Glomerular endothelial cell (primary cell): ENCODE measurements at regions not wholly inside any gene's neighbourhood (a gene's known extent, or its start where the extent isn't known, plus 50 kb on each side); places are given as distances from the start of the nearest gene placed in this dataset.
"Not testable (repeated sequence)": the region's sequence is repeated elsewhere in the genome, so short reads cannot be mapped to it uniquely, and the experiment has no call there.

ENCODE experiments used
- DNase-seq: peaks from one replicate; pipeline ENCODE4 v3.0.0-alpha.2; 2011; ENCODE audit warnings: low read depth, low spot score; ENCODE audit errors: extremely low read depth

- DNase-seq, result no peak
Observed at GRCh38 chr16:63904182-63904581, 1217.7 kb downstream of the CDH11 start.

GRCh38 chr16:63896383-63897109 is 1225.3 kb downstream of the CDH11 start:
- no peak for DNase-seq

- no peak for DNase-seq
Observed at GRCh38 chr16:63890723-63891122, 1231.1 kb downstream of the CDH11 start.

GRCh38 chr16:63890081-63890480 is 1231.8 kb downstream of the CDH11 start:
- DNase-seq, result no peak

GRCh38 chr16:63883091-63883490 is 1238.8 kb downstream of the CDH11 start:
- DNase-seq, result no peak

GRCh38 chr16:63882576-63882975 is 1239.3 kb downstream of the CDH11 start:
- DNase-seq, result no peak

GRCh38 chr16:63880948-63881347 is 1240.9 kb downstream of the CDH11 start:
- no peak for DNase-seq

GRCh38 chr16:63877401-63877800 is 1244.5 kb downstream of the CDH11 start:
- DNase-seq, result no peak

- no peak for DNase-seq
Observed at GRCh38 chr16:63876103-63876502, 1245.8 kb downstream of the CDH11 start.

GRCh38 chr16:63860700-63861099 is 1261.2 kb downstream of the CDH11 start:
- not testable (repeated sequence) for DNase-seq

- DNase-seq, result no peak
Observed at GRCh38 chr16:63856537-63856936, 1265.3 kb downstream of the CDH11 start.

GRCh38 chr16:63850979-63851378 is 1270.9 kb downstream of the CDH11 start:
- DNase-seq, result no peak

- DNase-seq, result no peak
Observed at GRCh38 chr16:63841271-63841670, 1280.6 kb downstream of the CDH11 start.

- no peak for DNase-seq
Observed at GRCh38 chr16:63830061-63830460, 1291.8 kb downstream of the CDH11 start.

- DNase-seq, result no peak
Observed at GRCh38 chr16:63822818-63823217, 1299.0 kb downstream of the CDH11 start.

GRCh38 chr16:63816276-63816675 is 1305.6 kb downstream of the CDH11 start:
- no peak for DNase-seq

GRCh38 chr16:63813862-63814261 is 1308.0 kb downstream of the CDH11 start:
- no peak for DNase-seq

GRCh38 chr16:63808730-63809129 is 1313.1 kb downstream of the CDH11 start:
- no peak for DNase-seq

GRCh38 chr16:63806794-63807506 is 1314.9 kb downstream of the CDH11 start:
- DNase-seq, result no peak

GRCh38 chr16:63804126-63804525 is 1317.7 kb downstream of the CDH11 start:
- no peak for DNase-seq

GRCh38 chr16:63789603-63790002 is 1332.3 kb downstream of the CDH11 start:
- DNase-seq, result no peak

GRCh38 chr16:63787014-63787413 is 1334.8 kb downstream of the CDH11 start:
- no peak for DNase-seq
